H9 (cell line): ENCODE measurements at regions not wholly inside any gene's neighbourhood (a gene's known extent, or its start where the extent isn't known, plus 50 kb on each side); places are given as distances from the start of the nearest gene placed in this dataset.

ENCODE experiments used
- DNase-seq: peaks from one replicate; pipeline ENCODE4 v3.0.0-alpha.2; 2017
- H2AFZ ChIP-seq: one replicate; pipeline ENCODE4 v1.6.1; 2013; ENCODE audit warnings: mild to moderate bottlenecking, low read length, control low read depth, moderate library complexity
- H2AK5ac ChIP-seq: 2 replicates; pipeline ENCODE4 v1.6.1; 2013; ENCODE audit warnings: low read length, control low read depth, mixed read lengths; ENCODE audit not compliant: insufficient read length
- H2BK120ac ChIP-seq: one replicate; pipeline ENCODE4 v1.6.1; 2013; ENCODE audit warnings: low read depth, mild to moderate bottlenecking, low read length, control low read depth, inconsistent platforms; ENCODE audit not compliant: poor library complexity, severe bottlenecking
- H2BK12ac ChIP-seq: 2 replicates; pipeline ENCODE4 v1.6.1; 2013; ENCODE audit warnings: low read length, control low read depth, mixed read lengths, low read depth; ENCODE audit not compliant: insufficient read length
- H2BK15ac ChIP-seq: 2 replicates; pipeline ENCODE4 v1.6.1; 2013; ENCODE audit warnings: low read depth, low read length, control low read depth
- H2BK20ac ChIP-seq: one replicate; pipeline ENCODE4 v1.6.1; 2013; ENCODE audit warnings: low read depth, mild to moderate bottlenecking, low read length, control low read depth, inconsistent platforms; ENCODE audit not compliant: poor library complexity, severe bottlenecking
- H2BK5ac ChIP-seq: 2 replicates; pipeline ENCODE4 v1.6.1; 2013; ENCODE audit warnings: low read length, control low read depth, mixed read lengths; ENCODE audit not compliant: insufficient read length
- H3K14ac ChIP-seq: 2 replicates; pipeline ENCODE4 v1.6.1; 2013; ENCODE audit warnings: low read length, control low read depth; ENCODE audit not compliant: insufficient read depth
- H3K18ac ChIP-seq: 2 replicates; pipeline ENCODE4 v1.6.1; 2013; ENCODE audit warnings: low read depth, mild to moderate bottlenecking, mixed read lengths, low read length, control low read depth; ENCODE audit not compliant: insufficient read length
- H3K23ac ChIP-seq: 2 replicates; pipeline ENCODE4 v1.6.1; 2013; ENCODE audit warnings: low read length, control low read depth, mixed read lengths, low read depth; ENCODE audit not compliant: insufficient read length
- H3K23me2 ChIP-seq: 2 replicates; pipeline ENCODE4 v1.6.1; 2013; ENCODE audit warnings: low read depth, mild to moderate bottlenecking, mixed read lengths, low read length, control low read depth; ENCODE audit not compliant: insufficient read length, poor library complexity, severe bottlenecking
- H3K27ac ChIP-seq: 2 replicates; pipeline ENCODE4 v1.5.1; 2013; ENCODE audit warnings: low read length, control low read depth, mixed read lengths, low read depth; ENCODE audit not compliant: insufficient read length
- H3K27me3 ChIP-seq: 2 replicates; pipeline ENCODE4 v1.6.1; 2013; ENCODE audit warnings: low read length, control low read depth, inconsistent platforms; ENCODE audit not compliant: insufficient read depth
- H3K4ac ChIP-seq: 2 replicates; pipeline ENCODE4 v1.6.1; 2013; ENCODE audit warnings: low read depth, mild to moderate bottlenecking, control low read depth, inconsistent platforms, low read length, moderate library complexity
- H3K4me1 ChIP-seq: 2 replicates; pipeline ENCODE4 v1.6.1; 2013; ENCODE audit warnings: low read length, control low read depth, inconsistent platforms; ENCODE audit not compliant: insufficient read depth
- H3K4me2 ChIP-seq: 2 replicates; pipeline ENCODE4 v1.6.1; 2013; ENCODE audit warnings: low read length, control low read depth, mixed read lengths; ENCODE audit not compliant: insufficient read length, insufficient read depth
- H3K56ac ChIP-seq: 2 replicates; pipeline ENCODE4 v1.6.1; 2013; ENCODE audit warnings: low read depth, mild to moderate bottlenecking, mixed read lengths, low read length, control low read depth; ENCODE audit not compliant: insufficient read length
- H3K79me1 ChIP-seq: 2 replicates; pipeline ENCODE4 v1.6.1; 2013; ENCODE audit warnings: low read depth, mild to moderate bottlenecking, moderate library complexity, low read length, control low read depth, inconsistent platforms; ENCODE audit not compliant: insufficient read depth, poor library complexity, severe bottlenecking
- H3K79me2 ChIP-seq: 2 replicates; pipeline ENCODE4 v1.6.1; 2013; ENCODE audit warnings: low read length, control low read depth, inconsistent platforms; ENCODE audit not compliant: insufficient read depth
- H3K9ac ChIP-seq: 2 replicates; pipeline ENCODE4 v1.6.1; 2013; ENCODE audit warnings: low read length, control low read depth, mixed read lengths; ENCODE audit not compliant: insufficient read length; ENCODE audit errors: extremely low read depth
- H3K9me3 ChIP-seq: one replicate; pipeline ENCODE4 v1.6.1; 2013; ENCODE audit warnings: low read depth, low read length, inconsistent platforms; ENCODE audit not compliant: control insufficient read depth
- H3T11ph ChIP-seq: one replicate; pipeline ENCODE4 v1.6.1; 2013; ENCODE audit warnings: mild to moderate bottlenecking, low read length, control low read depth, inconsistent platforms
- H4K20me1 ChIP-seq: one replicate; pipeline ENCODE4 v1.6.1; 2013; ENCODE audit not compliant: control insufficient read depth, insufficient read length, insufficient read depth
- H4K5ac ChIP-seq: 2 replicates; pipeline ENCODE4 v1.6.1; 2013; ENCODE audit warnings: low read depth, mild to moderate bottlenecking, mixed read lengths, low read length, control low read depth; ENCODE audit not compliant: insufficient read length
- H4K8ac ChIP-seq: replicated peaks from 2 replicates; pipeline ENCODE4 v1.6.1; 2013; ENCODE audit warnings: low read length, control low read depth, mixed read lengths, low read depth; ENCODE audit not compliant: insufficient read length
- H4K91ac ChIP-seq: 2 replicates; pipeline ENCODE4 v1.6.1; 2013; ENCODE audit warnings: low read depth, mild to moderate bottlenecking, moderate library complexity, mixed read lengths, low read length, control low read depth; ENCODE audit not compliant: insufficient read length
- H3K27ac Mint-ChIP-seq, 3 experiments: 2 replicates in 2 of 3; 3 replicates in 1 of 3; pipeline ENCODE4 v1.8.0; 2020 to 2021; ENCODE audit warnings: mixed read lengths in 3 of 3, mild to moderate bottlenecking in 1 of 3, moderate library complexity in 1 of 3
- H3K27me3 Mint-ChIP-seq: 2 replicates; pipeline ENCODE4 v1.8.0; 2021; ENCODE audit warnings: low read depth, mild to moderate bottlenecking, moderate library complexity, mixed read lengths
- H3K36me3 Mint-ChIP-seq, 3 experiments: 2 replicates in 2 of 3; 3 replicates in 1 of 3; pipeline ENCODE4 v1.8.0; 2020 to 2021; ENCODE audit warnings: low read depth in 3 of 3, mixed read lengths in 3 of 3; ENCODE audit not compliant: insufficient read depth in 1 of 3
- H3K4me1 Mint-ChIP-seq, 2 experiments: 2 replicates each; pipeline ENCODE4 v1.8.0; 2020; ENCODE audit warnings: mixed read lengths in 2 of 2
- H3K4me3 Mint-ChIP-seq, 2 experiments: 2 replicates in 1 of 2; 3 replicates in 1 of 2; pipeline ENCODE4 v1.8.0; 2020 to 2021; ENCODE audit warnings: mild to moderate bottlenecking in 2 of 2, mixed read lengths in 2 of 2, moderate library complexity in 1 of 2
- H3K9me3 Mint-ChIP-seq, 2 experiments: 2 replicates in 1 of 2; 3 replicates in 1 of 2; pipeline ENCODE4 v1.8.0; 2020; ENCODE audit warnings: mild to moderate bottlenecking in 2 of 2, mixed read lengths in 2 of 2, moderate library complexity in 1 of 2
- WGBS: extraction: QIAGEN DNeasy Blood & Tissue Kit; methylation state at CpG from one replicate; pipeline ENCODE4 v1.1.7; 2013; ENCODE audit warnings: missing lambda C conversion rate, low lambda C conversion rate, mixed read lengths; ENCODE audit not compliant: insufficient read length; ENCODE audit errors: extremely low coverage; 5-methylcytosine and 5-hydroxymethylcytosine counted together
- TF ChIP-seq, protein P1 (sequence below): fragments of 200-600 bp; sonication (generic); conservative IDR thresholded peaks from 3 replicates; pipeline ENCODE4 v1.8.0; 2021; ENCODE audit warnings: antibody characterized with exemption, mild to moderate bottlenecking

- TF ChIP-seq, protein P1, sequence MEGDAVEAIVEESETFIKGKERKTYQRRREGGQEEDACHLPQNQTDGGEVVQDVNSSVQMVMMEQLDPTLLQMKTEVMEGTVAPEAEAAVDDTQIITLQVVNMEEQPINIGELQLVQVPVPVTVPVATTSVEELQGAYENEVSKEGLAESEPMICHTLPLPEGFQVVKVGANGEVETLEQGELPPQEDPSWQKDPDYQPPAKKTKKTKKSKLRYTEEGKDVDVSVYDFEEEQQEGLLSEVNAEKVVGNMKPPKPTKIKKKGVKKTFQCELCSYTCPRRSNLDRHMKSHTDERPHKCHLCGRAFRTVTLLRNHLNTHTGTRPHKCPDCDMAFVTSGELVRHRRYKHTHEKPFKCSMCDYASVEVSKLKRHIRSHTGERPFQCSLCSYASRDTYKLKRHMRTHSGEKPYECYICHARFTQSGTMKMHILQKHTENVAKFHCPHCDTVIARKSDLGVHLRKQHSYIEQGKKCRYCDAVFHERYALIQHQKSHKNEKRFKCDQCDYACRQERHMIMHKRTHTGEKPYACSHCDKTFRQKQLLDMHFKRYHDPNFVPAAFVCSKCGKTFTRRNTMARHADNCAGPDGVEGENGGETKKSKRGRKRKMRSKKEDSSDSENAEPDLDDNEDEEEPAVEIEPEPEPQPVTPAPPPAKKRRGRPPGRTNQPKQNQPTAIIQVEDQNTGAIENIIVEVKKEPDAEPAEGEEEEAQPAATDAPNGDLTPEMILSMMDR, result no peak
- peaks cover 1% of the 10 kb centered on the region; the same call in 1 of the 2 replicates for H3K27me3 Mint-ChIP-seq
- H2BK5ac ChIP-seq, result no peak overlapping the region
- WGBS, result no CpG with 5 or more reads among the region's 2 CpGs
- H3K27ac Mint-ChIP-seq, result no peak overlapping the region
- no peak overlapping the region for H3K4ac ChIP-seq
- H2BK12ac ChIP-seq, result no peak overlapping the region
- no peak overlapping the region for H3K23ac ChIP-seq
- no peak overlapping the region for H4K91ac ChIP-seq
- H3K4me3 Mint-ChIP-seq, result no peak overlapping the region
- no peak overlapping the region for H2AFZ ChIP-seq
- H3K79me1 ChIP-seq, result no peaks in the 10 kb centered on the region
- H3K9ac ChIP-seq, result no peak overlapping the region
- H3K4me1 ChIP-seq, result no peaks in the 10 kb centered on the region
- no peak overlapping the region for H3T11ph ChIP-seq
- no peaks in the 10 kb centered on the region for H3K9me3 Mint-ChIP-seq
- H3K36me3 Mint-ChIP-seq, result no peaks in the 10 kb centered on the region; a peak in 1 of 7 replicates
- no peaks in the 10 kb centered on the region for H3K9me3 ChIP-seq
- no peak overlapping the region for H3K4me2 ChIP-seq
- H2AK5ac ChIP-seq, result no peak overlapping the region
- H3K27ac ChIP-seq, result no peak overlapping the region
- H2BK20ac ChIP-seq, result no peak overlapping the region
- H2BK120ac ChIP-seq, result no peak overlapping the region
- H4K20me1 ChIP-seq, result no peaks in the 10 kb centered on the region
- H4K8ac ChIP-seq, result no peak overlapping the region
- H3K18ac ChIP-seq, result no peak overlapping the region
- H3K56ac ChIP-seq, result no peak overlapping the region
- no peak overlapping the region for H3K14ac ChIP-seq
- no peak overlapping the region for H4K5ac ChIP-seq
- no peak overlapping the region for H2BK15ac ChIP-seq
- no peaks in the 10 kb centered on the region for H3K27me3 ChIP-seq
- no peak for DNase-seq
- H3K79me2 ChIP-seq, result no peaks in the 10 kb centered on the region
- H3K4me1 Mint-ChIP-seq, result peaks cover 2% of the 10 kb centered on the region in 2 experiments; a peak in 3 of 4 replicates
- H3K23me2 ChIP-seq, result no peaks in the 10 kb centered on the region
Measured at GRCh38 chr7:41893656-41894055, 190.8 kb upstream of the INHBA start.
